ENCODE measurements at regions not wholly inside any gene's neighbourhood (a gene's known extent, or its start where the extent isn't known, plus 50 kb on each side); places are given as distances from the start of the nearest gene placed in this dataset.

DNA sequence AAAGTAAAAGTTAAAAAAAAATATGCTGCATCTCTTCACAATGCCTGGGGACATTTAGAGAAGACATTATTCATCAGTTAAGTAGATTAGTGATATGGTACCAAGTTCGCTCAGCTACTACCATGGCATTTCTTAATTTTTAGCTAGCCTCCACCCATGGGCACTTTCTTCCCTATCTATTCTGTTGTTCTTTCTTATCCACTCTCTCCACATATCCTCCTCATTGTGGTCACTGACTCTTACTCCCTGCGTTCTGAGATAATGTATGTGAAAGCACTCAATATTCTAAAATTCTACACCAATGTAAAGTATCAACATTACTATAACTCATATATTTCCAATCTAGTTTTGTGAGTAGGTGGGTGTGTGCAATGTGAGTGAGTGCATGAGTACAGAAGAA lies 609.7 kb upstream of the DAB2 start:
- DNase-seq (ENCODE audit: low spot score in 2 of 2), result no peak
- WGBS, 2 donors, result 90 to 94% methylated on average over 2 of the region's 2 CpGs
- intact Hi-C loops (cut with DNase I; ENCODE audit: low total_unique reads), result no loop called here
- no peak overlapping the region for H3K4me3 ChIP-seq (ENCODE audit: low read depth, poor library complexity, severe bottlenecking)
- TF ChIP-seq POLR2A (IDR thresholded peaks at IDR 0.05) (no peak), CTCF (IDR thresholded peaks at IDR 0.05) (no peak)

GRCh38 chr5:40033411-40033810 lies 608.6 kb upstream of the DAB2 start:
- no peak overlapping the region for H3K4me3 ChIP-seq (ENCODE audit: low read depth, poor library complexity, severe bottlenecking)
- TF ChIP-seq CTCF (IDR thresholded peaks at IDR 0.05), result no peak
- TF ChIP-seq POLR2A (IDR thresholded peaks at IDR 0.05), result no peak
- 78 to 85% methylated on average over 3 of the region's 3 CpGs for WGBS, 2 donors
- intact Hi-C loops (cut with DNase I; ENCODE audit: low total_unique reads), result no loop called here
- no peak for DNase-seq (ENCODE audit: low spot score in 2 of 2)

GRCh38 chr5:40033009-40033408 lies 608.2 kb upstream of the DAB2 start:
- intact Hi-C loops (cut with DNase I; ENCODE audit: low total_unique reads), result no loop called here
- H3K4me3 ChIP-seq (ENCODE audit: low read depth, poor library complexity, severe bottlenecking), result no peak overlapping the region
- DNase-seq (ENCODE audit: low spot score in 2 of 2), result no peak
- WGBS, 2 donors, result 49 to 96% methylated on average over 1 of the region's 1 CpG
- TF ChIP-seq CTCF (IDR thresholded peaks at IDR 0.05) (no peak), POLR2A (IDR thresholded peaks at IDR 0.05) (no peak)

DNA sequence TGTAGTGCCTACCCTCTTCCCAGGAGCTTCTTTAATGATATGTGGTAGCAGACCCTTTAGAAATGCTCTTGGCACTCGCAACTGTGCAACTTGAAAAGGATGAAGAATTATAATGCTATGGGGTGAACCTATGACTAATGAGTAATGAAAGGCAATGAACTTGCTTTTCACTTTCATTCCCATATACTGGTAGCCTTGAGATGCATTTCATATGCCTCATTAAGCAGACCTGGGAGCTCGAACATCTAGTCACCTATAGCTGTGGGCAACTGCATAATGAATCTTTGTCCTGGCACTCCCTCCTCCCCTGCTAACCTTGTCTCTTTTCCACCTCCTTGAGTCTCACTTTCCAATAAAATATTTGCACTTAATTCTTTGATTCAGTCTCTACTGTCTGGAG lies 605.9 kb upstream of the DAB2 start:
- intact Hi-C loops (cut with DNase I; ENCODE audit: low total_unique reads), result no loop called here
- 60 to 62% methylated on average over 2 of the region's 2 CpGs for WGBS, 2 donors
- TF ChIP-seq POLR2A (IDR thresholded peaks at IDR 0.05) (no peak), CTCF (IDR thresholded peaks at IDR 0.05) (no peak)
- DNase-seq (ENCODE audit: low spot score in 2 of 2), result no peak
- H3K4me3 ChIP-seq (ENCODE audit: low read depth, poor library complexity, severe bottlenecking), result no peak overlapping the region

DNA sequence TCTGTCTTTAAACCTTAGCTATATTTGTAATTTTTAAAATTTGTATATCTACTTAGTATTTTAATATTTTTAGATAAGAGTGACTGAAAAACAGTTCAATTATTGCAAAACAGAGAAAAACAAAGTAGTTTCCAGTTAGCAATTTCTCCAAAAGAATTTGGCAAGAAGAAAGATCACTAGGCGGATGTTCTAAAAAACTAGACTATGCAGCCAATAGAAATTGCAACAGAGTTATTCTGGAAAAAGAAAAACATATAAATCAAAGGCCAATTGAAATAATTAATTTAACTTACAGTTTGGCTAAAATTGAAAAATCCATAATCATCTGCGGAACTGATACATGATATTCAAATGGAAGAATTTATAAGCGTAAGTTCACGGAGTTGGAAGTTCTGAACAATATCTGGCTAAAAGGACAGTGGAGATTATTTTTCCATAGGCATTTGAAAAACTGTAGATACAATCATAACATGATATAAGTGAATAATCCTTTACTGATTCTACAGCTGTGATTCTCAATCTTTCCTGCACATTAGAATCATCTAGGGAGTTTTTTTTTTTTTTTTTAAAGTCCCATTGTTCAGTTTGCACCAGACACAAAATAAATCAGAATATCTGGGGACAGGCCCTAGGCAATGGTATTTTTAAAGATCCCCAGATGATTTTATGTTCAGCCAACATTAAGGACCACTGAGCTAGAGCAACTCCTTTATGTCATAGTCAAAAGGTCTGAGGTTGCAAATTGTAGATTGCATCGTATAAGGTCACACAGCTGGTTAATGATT lies 605.1 kb upstream of the DAB2 start:
- H3K4me3 ChIP-seq (ENCODE audit: low read depth, poor library complexity, severe bottlenecking), result no peak overlapping the region
- WGBS, 2 donors, result 64 to 65% methylated on average over 5 of the region's 5 CpGs
- no peak for TF ChIP-seq POLR2A (IDR thresholded peaks at IDR 0.05)
- TF ChIP-seq CTCF (IDR thresholded peaks at IDR 0.05), result no peak
- DNase-seq (ENCODE audit: low spot score in 2 of 2), result no peak
- intact Hi-C loops (cut with DNase I; ENCODE audit: low total_unique reads), result no loop called here

- intact Hi-C loops (cut with DNase I; ENCODE audit: low total_unique reads), result no loop called here
- TF ChIP-seq CTCF (IDR thresholded peaks at IDR 0.05), result no peak
- no peak for TF ChIP-seq POLR2A (IDR thresholded peaks at IDR 0.05)
- no peak overlapping the region for H3K4me3 ChIP-seq (ENCODE audit: low read depth, poor library complexity, severe bottlenecking)
- DNase-seq (ENCODE audit: low spot score in 2 of 2), result no peak
- WGBS, 2 donors, result 93 to 95% methylated on average over 4 of the region's 4 CpGs
Measured at GRCh38 chr5:40027400-40027799, 602.6 kb upstream of the DAB2 start.
